ENCODE measurements at regions not wholly inside any gene's neighbourhood (a gene's known extent, or its start where the extent isn't known, plus 50 kb on each side); places are given as distances from the start of the nearest gene placed in this dataset.

GRCh38 chr7:119944601-119944972, 328.4 kb upstream of the KCND2 start:
- ChIA-PET CTCF (no interaction called here), POLR2A (no interaction called here)
- H3K79me2 ChIP-seq (ENCODE audit: control insufficient read depth, insufficient read depth, low read length): no peaks in the 10 kb centered on the region
- no peaks in the 10 kb centered on the region for H3K9me3 ChIP-seq (ENCODE audit: control extremely low read depth in 1 of 3, control insufficient read depth in 2 of 3, insufficient read depth in 1 of 3, low read length in 2 of 3)
- H3K27ac Mint-ChIP-seq: no peak overlapping the region
- no CpG with 5 or more reads among the region's 1 CpG for WGBS (ENCODE audit: insufficient coverage)
- no peaks in the 10 kb centered on the region for H3K9me3 Mint-ChIP-seq (ENCODE audit: insufficient read depth)
- H3K36me3 ChIP-seq (replicated peaks in 1 of 2; ENCODE audit: control extremely low read depth in 1 of 2, control insufficient read depth in 1 of 2, extremely low read depth in 1 of 2, insufficient read depth in 2 of 2, low read length in 1 of 2): no peaks in the 10 kb centered on the region
- H3K4me2 ChIP-seq (replicated peaks; ENCODE audit: low read depth, low read length, poor library complexity, severe bottlenecking): no peak overlapping the region
- DNase-seq (no peak), ATAC-seq (ENCODE audit: low read depth) (no peak)
- no peaks in the 10 kb centered on the region for H4K20me1 ChIP-seq (ENCODE audit: control insufficient read depth, insufficient read depth, low read length, poor library complexity, severe bottlenecking)
- intact Hi-C loops (cut with micrococcal nuclease): no loop called here
- no peak overlapping the region for H3K4me3 Mint-ChIP-seq
- no peaks in the 10 kb centered on the region for H3K27me3 Mint-ChIP-seq
- H2AFZ ChIP-seq (ENCODE audit: insufficient read depth, low read depth, low read length, poor library complexity, severe bottlenecking): no peak overlapping the region
- TF ChIP-seq CTCF (IDR thresholded peaks at IDR 0.05): no peak
- TF ChIP-seq EZH2 (IDR thresholded peaks at IDR 0.05; ENCODE audit: borderline replicate concordance, insufficient read depth, low read depth, low read length, poor library complexity, severe bottlenecking): no peak
- H3K27ac ChIP-seq (ENCODE audit: low read length in 2 of 2): no peak overlapping the region
- no peaks in the 10 kb centered on the region for H3K4me1 Mint-ChIP-seq
- no peak overlapping the region for H3K4me3 ChIP-seq (ENCODE audit: control extremely low read depth in 1 of 5, extremely low read depth in 1 of 5, insufficient read depth in 1 of 5, low read depth in 2 of 5, low read length in 4 of 5)
- no peaks in the 10 kb centered on the region for H3K4me1 ChIP-seq (ENCODE audit: control insufficient read depth in 2 of 2, insufficient read depth in 2 of 2, low read length in 2 of 2)
- no peak overlapping the region for H3K9ac ChIP-seq (ENCODE audit: low read length)
- no peaks in the 10 kb centered on the region for H3K27me3 ChIP-seq (replicated peaks in 1 of 4; ENCODE audit: control extremely low read depth in 1 of 4, control insufficient read depth in 3 of 4, insufficient read depth in 4 of 4, low read length in 3 of 4)

- no peak for ATAC-seq (ENCODE audit: low read depth)
- H3K4me3 Mint-ChIP-seq: no peak overlapping the region
Measured at GRCh38 chr7:119945822-119946221, 327.2 kb upstream of the KCND2 start.

More at GRCh38 chr7:119945822-119946221, 327.2 kb upstream of the KCND2 start:
- intact Hi-C loops (cut with micrococcal nuclease): no loop called here
- WGBS (ENCODE audit: insufficient coverage): no CpG with 5 or more reads among the region's 1 CpG
- H3K4me1 Mint-ChIP-seq: no peaks in the 10 kb centered on the region
- DNase-seq: no peak
- Histone ChIP-seq H3K4me1 (ENCODE audit: control insufficient read depth in 2 of 2, insufficient read depth in 2 of 2, low read length in 2 of 2) (no peaks in the 10 kb centered on the region), H3K4me3 (ENCODE audit: control extremely low read depth in 1 of 5, extremely low read depth in 1 of 5, insufficient read depth in 1 of 5, low read depth in 2 of 5, low read length in 4 of 5) (no peak overlapping the region), H3K36me3 (replicated peaks in 1 of 2; ENCODE audit: control extremely low read depth in 1 of 2, control insufficient read depth in 1 of 2, extremely low read depth in 1 of 2, insufficient read depth in 2 of 2, low read length in 1 of 2) (no peaks in the 10 kb centered on the region), H4K20me1 (ENCODE audit: control insufficient read depth, insufficient read depth, low read length, poor library complexity, severe bottlenecking) (no peaks in the 10 kb centered on the region), H3K27ac (ENCODE audit: low read length in 2 of 2) (no peak overlapping the region), H3K27me3 (replicated peaks in 1 of 4; ENCODE audit: control extremely low read depth in 1 of 4, control insufficient read depth in 3 of 4, insufficient read depth in 4 of 4, low read length in 3 of 4) (no peaks in the 10 kb centered on the region), H2AFZ (ENCODE audit: insufficient read depth, low read depth, low read length, poor library complexity, severe bottlenecking) (no peak overlapping the region), H3K4me2 (replicated peaks; ENCODE audit: low read depth, low read length, poor library complexity, severe bottlenecking) (no peak overlapping the region), H3K9ac (ENCODE audit: low read length) (no peak overlapping the region), H3K79me2 (ENCODE audit: control insufficient read depth, insufficient read depth, low read length) (no peaks in the 10 kb centered on the region), H3K9me3 (ENCODE audit: control extremely low read depth in 1 of 3, control insufficient read depth in 2 of 3, insufficient read depth in 1 of 3, low read length in 2 of 3) (peaks cover 0 to 6% (median 0%) of the 10 kb centered on the region in 3 donors)
- ChIA-PET CTCF (no interaction called here), POLR2A (no interaction called here)
- H3K27ac Mint-ChIP-seq: no peak overlapping the region
- TF ChIP-seq CTCF (IDR thresholded peaks at IDR 0.05) (no peak), EZH2 (IDR thresholded peaks at IDR 0.05; ENCODE audit: borderline replicate concordance, insufficient read depth, low read depth, low read length, poor library complexity, severe bottlenecking) (no peak)
- no peaks in the 10 kb centered on the region for H3K27me3 Mint-ChIP-seq
- no peaks in the 10 kb centered on the region for H3K9me3 Mint-ChIP-seq (ENCODE audit: insufficient read depth)
